ENCODE measurements at regions not wholly inside any gene's neighbourhood (a gene's known extent, or its start where the extent isn't known, plus 50 kb on each side); places are given as distances from the start of the nearest gene placed in this dataset.

DNA sequence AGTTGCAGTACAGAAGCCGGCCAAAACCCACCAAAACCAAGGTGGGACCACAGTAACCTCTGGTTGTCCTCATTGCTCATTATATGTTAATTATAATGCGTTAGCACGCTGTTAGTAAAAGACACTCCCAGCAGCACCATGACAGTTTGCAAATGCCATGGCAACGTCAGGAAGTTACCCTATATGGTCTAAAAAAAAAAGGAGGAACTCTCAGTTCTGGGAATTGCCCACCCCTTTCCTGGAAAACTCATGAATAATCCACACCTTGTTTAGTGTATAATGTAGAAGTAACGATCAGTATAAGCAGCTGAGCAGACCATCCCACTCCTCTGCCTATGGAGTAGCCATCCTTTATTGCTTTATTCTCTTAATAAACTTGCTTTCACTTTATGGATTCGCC lies 148.6 kb upstream of the EXOC2 start:
- Histone ChIP-seq H3F3A (ENCODE audit: insufficient read depth, low read length) (no peaks in the 10 kb centered on the region), H3K9ac (ENCODE audit: low read length) (no peak overlapping the region), H3K9me3 (replicated peaks; ENCODE audit: insufficient read depth, low read length) (no peaks in the 10 kb centered on the region), H3K27me3 (replicated peaks; ENCODE audit: insufficient read depth, low read length) (no peaks in the 10 kb centered on the region), H3K4me2 (ENCODE audit: low read depth, low read length) (no peak overlapping the region), H3K9me2 (replicated peaks; ENCODE audit: insufficient read depth, low read length) (no peaks in the 10 kb centered on the region), H3K4me1 (ENCODE audit: low read length) (no peaks in the 10 kb centered on the region), H3K27ac (ENCODE audit: low read length) (no peak overlapping the region), H2AFZ (ENCODE audit: low read length) (no peak overlapping the region), H3K4me3 (ENCODE audit: low read length) (no peak overlapping the region), H4K20me1 (ENCODE audit: insufficient read depth, low read length) (no peaks in the 10 kb centered on the region), H3K36me3 (replicated peaks; ENCODE audit: insufficient read depth, low read length) (no peaks in the 10 kb centered on the region), H3K79me2 (ENCODE audit: low read length) (no peaks in the 10 kb centered on the region)
- DNase-seq: no peak
- TF ChIP-seq EZH2phosphoT487 (IDR thresholded peaks at IDR 0.05; ENCODE audit: low read length) (no peak), EZH2 (optimal IDR thresholded peaks at IDR 0.05; ENCODE audit: low read depth, low read length) (no peak)
- TF ChIP-seq, protein P1, sequence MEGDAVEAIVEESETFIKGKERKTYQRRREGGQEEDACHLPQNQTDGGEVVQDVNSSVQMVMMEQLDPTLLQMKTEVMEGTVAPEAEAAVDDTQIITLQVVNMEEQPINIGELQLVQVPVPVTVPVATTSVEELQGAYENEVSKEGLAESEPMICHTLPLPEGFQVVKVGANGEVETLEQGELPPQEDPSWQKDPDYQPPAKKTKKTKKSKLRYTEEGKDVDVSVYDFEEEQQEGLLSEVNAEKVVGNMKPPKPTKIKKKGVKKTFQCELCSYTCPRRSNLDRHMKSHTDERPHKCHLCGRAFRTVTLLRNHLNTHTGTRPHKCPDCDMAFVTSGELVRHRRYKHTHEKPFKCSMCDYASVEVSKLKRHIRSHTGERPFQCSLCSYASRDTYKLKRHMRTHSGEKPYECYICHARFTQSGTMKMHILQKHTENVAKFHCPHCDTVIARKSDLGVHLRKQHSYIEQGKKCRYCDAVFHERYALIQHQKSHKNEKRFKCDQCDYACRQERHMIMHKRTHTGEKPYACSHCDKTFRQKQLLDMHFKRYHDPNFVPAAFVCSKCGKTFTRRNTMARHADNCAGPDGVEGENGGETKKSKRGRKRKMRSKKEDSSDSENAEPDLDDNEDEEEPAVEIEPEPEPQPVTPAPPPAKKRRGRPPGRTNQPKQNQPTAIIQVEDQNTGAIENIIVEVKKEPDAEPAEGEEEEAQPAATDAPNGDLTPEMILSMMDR (IDR thresholded peaks at IDR 0.05; ENCODE audit: low read length): no peak

DNA sequence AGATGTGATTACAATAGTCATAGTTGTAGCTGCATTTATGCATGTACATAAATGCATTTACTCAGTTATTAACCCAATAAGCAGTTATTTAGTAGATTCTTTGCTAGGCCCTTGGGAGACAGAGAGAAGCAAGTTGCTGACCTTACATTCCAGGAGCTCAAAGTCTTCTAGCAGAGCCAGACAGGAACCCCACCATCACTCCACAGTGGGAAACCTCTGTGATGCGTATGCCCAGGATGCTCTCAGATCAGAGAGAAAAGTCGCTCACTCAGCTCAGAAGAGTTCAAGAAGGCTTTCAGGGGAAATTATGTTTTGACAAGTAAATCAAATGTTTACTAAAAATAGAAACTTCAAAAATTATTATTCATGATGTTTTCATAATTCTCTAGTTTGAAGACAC lies 146.3 kb upstream of the EXOC2 start:
- Histone ChIP-seq H3K36me3 (replicated peaks; ENCODE audit: insufficient read depth, low read length) (no peaks in the 10 kb centered on the region), H2AFZ (ENCODE audit: low read length) (no peak overlapping the region), H3K4me3 (ENCODE audit: low read length) (no peak overlapping the region), H3F3A (ENCODE audit: insufficient read depth, low read length) (no peaks in the 10 kb centered on the region; the same call in 1 of the 2 replicates), H4K20me1 (ENCODE audit: insufficient read depth, low read length) (no peaks in the 10 kb centered on the region), H3K4me2 (ENCODE audit: low read depth, low read length) (no peak overlapping the region), H3K9ac (ENCODE audit: low read length) (no peak overlapping the region), H3K9me2 (replicated peaks; ENCODE audit: insufficient read depth, low read length) (no peaks in the 10 kb centered on the region), H3K79me2 (ENCODE audit: low read length) (no peaks in the 10 kb centered on the region), H3K27me3 (replicated peaks; ENCODE audit: insufficient read depth, low read length) (no peaks in the 10 kb centered on the region), H3K4me1 (ENCODE audit: low read length) (0 out of 2 replicates have a peak, but pooled peaks cover 9% of the 10 kb centered on the region), H3K27ac (ENCODE audit: low read length) (no peak overlapping the region), H3K9me3 (replicated peaks; ENCODE audit: insufficient read depth, low read length) (no peaks in the 10 kb centered on the region)
- DNase-seq: no peak
- TF ChIP-seq, protein P1 (IDR thresholded peaks at IDR 0.05; ENCODE audit: low read length): no peak

DNA sequence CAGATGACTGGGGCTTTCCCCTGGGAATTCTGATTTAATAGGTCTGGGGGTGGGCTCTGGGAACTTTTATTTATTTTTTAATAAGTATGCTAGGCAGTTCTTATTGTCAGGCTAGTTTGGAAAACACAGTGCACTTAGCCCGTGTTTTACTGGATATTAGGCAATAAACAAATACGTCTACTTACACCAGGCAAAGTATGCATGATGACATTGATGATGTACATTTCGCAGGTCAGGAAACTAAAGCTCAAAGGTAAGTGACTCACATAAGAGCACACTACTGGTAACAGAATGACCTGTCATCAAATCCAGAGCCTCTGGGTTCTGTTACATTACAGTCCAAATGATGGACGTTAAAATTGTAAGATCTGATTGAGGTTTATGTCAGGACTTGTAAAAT lies 144.4 kb upstream of the EXOC2 start:
- Histone ChIP-seq H3K9me2 (replicated peaks; ENCODE audit: insufficient read depth, low read length) (no peaks in the 10 kb centered on the region), H3K9me3 (replicated peaks; ENCODE audit: insufficient read depth, low read length) (no peaks in the 10 kb centered on the region), H3K27ac (ENCODE audit: low read length) (no peak overlapping the region), H3F3A (ENCODE audit: insufficient read depth, low read length) (no peaks in the 10 kb centered on the region; the same call in 1 of the 2 replicates), H3K79me2 (ENCODE audit: low read length) (no peaks in the 10 kb centered on the region), H4K20me1 (ENCODE audit: insufficient read depth, low read length) (no peaks in the 10 kb centered on the region), H3K4me2 (ENCODE audit: low read depth, low read length) (no peak overlapping the region), H3K4me1 (ENCODE audit: low read length) (0 out of 2 replicates have a peak, but pooled peaks cover 9% of the 10 kb centered on the region), H3K36me3 (replicated peaks; ENCODE audit: insufficient read depth, low read length) (no peaks in the 10 kb centered on the region), H3K9ac (ENCODE audit: low read length) (no peak overlapping the region), H3K4me3 (ENCODE audit: low read length) (no peak overlapping the region), H3K27me3 (replicated peaks; ENCODE audit: insufficient read depth, low read length) (no peaks in the 10 kb centered on the region), H2AFZ (ENCODE audit: low read length) (no peak overlapping the region)
- TF ChIP-seq, protein P1 (IDR thresholded peaks at IDR 0.05; ENCODE audit: low read length): no peak
- TF ChIP-seq EZH2phosphoT487 (IDR thresholded peaks at IDR 0.05; ENCODE audit: low read length): no peak
- TF ChIP-seq EZH2 (optimal IDR thresholded peaks at IDR 0.05; ENCODE audit: low read depth, low read length): no peak
- no peak for DNase-seq

Data from MM.1S (cell line).